SK-N-SH treated with all-trans-retinoic acid at 6 μM for 48 hours (cell line): ENCODE measurements at regions not wholly inside any gene's neighbourhood (a gene's known extent, or its start where the extent isn't known, plus 50 kb on each side); places are given as distances from the start of the nearest gene placed in this dataset.

Source experiments
- ATAC-seq: fragments of 200-7000 bp; cut with Tn5 transposase; 3 replicates; pipeline ENCODE4 v1.9.1; 2020; ENCODE audit warnings: mild to moderate bottlenecking, moderate library complexity
- ARNTL ChIP-seq: fragments of 450-650 bp; formaldehyde crosslinking; IDR thresholded peaks from 2 replicates; pipeline ENCODE4 v1.5.0; 2020; ENCODE audit warnings: low read depth, mild to moderate bottlenecking, moderate library complexity, borderline replicate concordance
- BACH2 ChIP-seq: fragments of 250-450 bp; sonication (Bioruptor Pico); IDR thresholded peaks from 2 replicates; pipeline ENCODE4 v1.9.0; 2021; ENCODE audit warnings: mild to moderate bottlenecking, borderline replicate concordance
- ESRRG ChIP-seq: fragments of 250-450 bp; sonication (Bioruptor Pico); IDR thresholded peaks from 2 replicates; pipeline ENCODE4 v1.6.1; 2021; ENCODE audit warnings: mild to moderate bottlenecking
- GLIS3 ChIP-seq: fragments of 250-450 bp; sonication (Bioruptor Pico); IDR thresholded peaks from 2 replicates; pipeline ENCODE4 v1.5.0; 2020; ENCODE audit warnings: mild to moderate bottlenecking, moderate library complexity
- ISL1 ChIP-seq: fragments of 250-450 bp; sonication (Bioruptor Pico); IDR thresholded peaks from 2 replicates; pipeline ENCODE4 v2.1.2; 2022; ENCODE audit warnings: mild to moderate bottlenecking, moderate library complexity
- OSR1 ChIP-seq: fragments of 250-450 bp; sonication (Bioruptor Pico); IDR thresholded peaks from 2 replicates; pipeline ENCODE4 v1.8.0; 2022; ENCODE audit warnings: moderate library complexity, mild to moderate bottlenecking, inconsistent platforms
- PPARA ChIP-seq: fragments of 250-450 bp; sonication (Bioruptor Pico); IDR thresholded peaks from 2 replicates; pipeline ENCODE4 v1.5.0; 2020; ENCODE audit warnings: mild to moderate bottlenecking, borderline replicate concordance
- RARB ChIP-seq: fragments of 250-450 bp; sonication (Bioruptor Pico); IDR thresholded peaks from 2 replicates; pipeline ENCODE4 v1.8.0; 2021; ENCODE audit warnings: mild to moderate bottlenecking, moderate library complexity
- SNAI2 ChIP-seq: fragments of 250-450 bp; sonication (Bioruptor Pico); IDR thresholded peaks from 2 replicates; pipeline ENCODE4 v1.5.0; 2020; ENCODE audit warnings: mild to moderate bottlenecking, moderate library complexity
- TOX ChIP-seq: fragments of 250-450 bp; sonication (Bioruptor Pico); IDR thresholded peaks from 2 replicates; pipeline ENCODE4 v1.8.0; 2021; ENCODE audit warnings: mild to moderate bottlenecking, moderate library complexity, borderline replicate concordance
- ZC3H10 ChIP-seq: fragments of 250-450 bp; sonication (Bioruptor Pico); IDR thresholded peaks from 2 replicates; pipeline ENCODE4 v1.5.1; 2021; ENCODE audit warnings: mild to moderate bottlenecking, moderate library complexity
- ZFP3 ChIP-seq: fragments of 250-450 bp; sonication (Bioruptor Pico); IDR thresholded peaks from 2 replicates; pipeline ENCODE4 v1.5.0; 2020; ENCODE audit warnings: mild to moderate bottlenecking, moderate library complexity
- ZFP30 ChIP-seq: fragments of 450-650 bp; formaldehyde crosslinking; IDR thresholded peaks from 2 replicates; pipeline ENCODE4 v1.5.0; 2022; ENCODE audit warnings: mild to moderate bottlenecking, moderate library complexity
- ZNF565 ChIP-seq: fragments of 450-650 bp; formaldehyde crosslinking; conservative IDR thresholded peaks from 2 replicates; pipeline ENCODE4 v1.5.0; 2020; ENCODE audit warnings: low read depth, mild to moderate bottlenecking, moderate library complexity
- ZNF8 ChIP-seq: fragments of 450-650 bp; formaldehyde crosslinking; IDR thresholded peaks from 2 replicates; pipeline ENCODE4 v1.5.0; 2020; ENCODE audit warnings: mild to moderate bottlenecking, moderate library complexity
- TF ChIP-seq, protein P1 (sequence below): fragments of 250-450 bp; sonication (Bioruptor Pico); IDR thresholded peaks from 2 replicates; pipeline ENCODE4 v1.8.0; 2021; ENCODE audit warnings: low read depth, mild to moderate bottlenecking, moderate library complexity, borderline replicate concordance
- TF ChIP-seq, protein P2 (sequence below): fragments of 250-450 bp; sonication (Bioruptor Pico); IDR thresholded peaks from 2 replicates; pipeline ENCODE4 v1.8.0; 2020; ENCODE audit warnings: mild to moderate bottlenecking, moderate library complexity, borderline replicate concordance
- TF ChIP-seq, protein P3 (sequence below): fragments of 250-450 bp; sonication (Bioruptor Pico); IDR thresholded peaks from 2 replicates; pipeline ENCODE4 v1.5.1; 2020; ENCODE audit warnings: low read depth, mild to moderate bottlenecking, moderate library complexity
- TF ChIP-seq, protein P4 (sequence below): fragments of 250-450 bp; sonication (Bioruptor Pico); IDR thresholded peaks from 2 replicates; pipeline ENCODE4 v1.5.0; 2020; ENCODE audit warnings: mild to moderate bottlenecking, moderate library complexity

DNA sequence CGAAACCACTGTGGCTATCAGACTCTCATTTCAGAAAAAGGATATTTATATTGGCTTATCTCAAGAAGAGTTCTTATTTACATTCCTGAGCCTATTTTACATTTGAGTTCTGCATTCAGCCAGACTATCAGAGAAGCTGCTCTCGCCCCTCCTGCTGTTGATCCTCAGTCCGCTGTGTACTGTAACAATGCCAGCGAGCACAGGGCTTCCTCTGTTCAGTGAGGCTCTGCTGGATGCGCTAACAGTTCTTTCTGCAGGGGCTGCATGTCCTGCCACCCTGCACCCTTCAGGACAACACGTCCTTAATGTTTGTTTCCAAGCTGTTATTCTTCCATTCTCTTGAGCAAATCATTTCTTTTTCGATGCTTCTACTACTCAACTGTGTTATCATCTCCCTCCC lies 463.7 kb upstream of the SGCG start (continued):
- TF ChIP-seq, protein P1, sequence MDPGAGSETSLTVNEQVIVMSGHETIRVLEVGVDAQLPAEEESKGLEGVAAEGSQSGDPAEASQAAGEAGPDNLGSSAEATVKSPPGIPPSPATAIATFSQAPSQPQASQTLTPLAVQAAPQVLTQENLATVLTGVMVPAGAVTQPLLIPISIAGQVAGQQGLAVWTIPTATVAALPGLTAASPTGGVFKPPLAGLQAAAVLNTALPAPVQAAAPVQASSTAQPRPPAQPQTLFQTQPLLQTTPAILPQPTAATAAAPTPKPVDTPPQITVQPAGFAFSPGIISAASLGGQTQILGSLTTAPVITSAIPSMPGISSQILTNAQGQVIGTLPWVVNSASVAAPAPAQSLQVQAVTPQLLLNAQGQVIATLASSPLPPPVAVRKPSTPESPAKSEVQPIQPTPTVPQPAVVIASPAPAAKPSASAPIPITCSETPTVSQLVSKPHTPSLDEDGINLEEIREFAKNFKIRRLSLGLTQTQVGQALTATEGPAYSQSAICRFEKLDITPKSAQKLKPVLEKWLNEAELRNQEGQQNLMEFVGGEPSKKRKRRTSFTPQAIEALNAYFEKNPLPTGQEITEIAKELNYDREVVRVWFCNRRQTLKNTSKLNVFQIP, result no peak
- TF ChIP-seq, protein P2, sequence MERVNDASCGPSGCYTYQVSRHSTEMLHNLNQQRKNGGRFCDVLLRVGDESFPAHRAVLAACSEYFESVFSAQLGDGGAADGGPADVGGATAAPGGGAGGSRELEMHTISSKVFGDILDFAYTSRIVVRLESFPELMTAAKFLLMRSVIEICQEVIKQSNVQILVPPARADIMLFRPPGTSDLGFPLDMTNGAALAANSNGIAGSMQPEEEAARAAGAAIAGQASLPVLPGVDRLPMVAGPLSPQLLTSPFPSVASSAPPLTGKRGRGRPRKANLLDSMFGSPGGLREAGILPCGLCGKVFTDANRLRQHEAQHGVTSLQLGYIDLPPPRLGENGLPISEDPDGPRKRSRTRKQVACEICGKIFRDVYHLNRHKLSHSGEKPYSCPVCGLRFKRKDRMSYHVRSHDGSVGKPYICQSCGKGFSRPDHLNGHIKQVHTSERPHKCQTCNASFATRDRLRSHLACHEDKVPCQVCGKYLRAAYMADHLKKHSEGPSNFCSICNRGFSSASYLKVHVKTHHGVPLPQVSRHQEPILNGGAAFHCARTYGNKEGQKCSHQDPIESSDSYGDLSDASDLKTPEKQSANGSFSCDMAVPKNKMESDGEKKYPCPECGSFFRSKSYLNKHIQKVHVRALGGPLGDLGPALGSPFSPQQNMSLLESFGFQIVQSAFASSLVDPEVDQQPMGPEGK (CRISPR knock-in tag), result no peak
- TF ChIP-seq, protein P3, sequence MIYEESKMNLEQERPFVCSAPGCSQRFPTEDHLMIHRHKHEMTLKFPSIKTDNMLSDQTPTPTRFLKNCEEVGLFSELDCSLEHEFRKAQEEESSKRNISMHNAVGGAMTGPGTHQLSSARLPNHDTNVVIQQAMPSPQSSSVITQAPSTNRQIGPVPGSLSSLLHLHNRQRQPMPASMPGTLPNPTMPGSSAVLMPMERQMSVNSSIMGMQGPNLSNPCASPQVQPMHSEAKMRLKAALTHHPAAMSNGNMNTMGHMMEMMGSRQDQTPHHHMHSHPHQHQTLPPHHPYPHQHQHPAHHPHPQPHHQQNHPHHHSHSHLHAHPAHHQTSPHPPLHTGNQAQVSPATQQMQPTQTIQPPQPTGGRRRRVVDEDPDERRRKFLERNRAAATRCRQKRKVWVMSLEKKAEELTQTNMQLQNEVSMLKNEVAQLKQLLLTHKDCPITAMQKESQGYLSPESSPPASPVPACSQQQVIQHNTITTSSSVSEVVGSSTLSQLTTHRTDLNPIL (CRISPR knock-in tag), result no peak
- TF ChIP-seq ZFP30 (CRISPR knock-in tag) (no peak), TOX (CRISPR knock-in tag) (no peak)

DNA sequence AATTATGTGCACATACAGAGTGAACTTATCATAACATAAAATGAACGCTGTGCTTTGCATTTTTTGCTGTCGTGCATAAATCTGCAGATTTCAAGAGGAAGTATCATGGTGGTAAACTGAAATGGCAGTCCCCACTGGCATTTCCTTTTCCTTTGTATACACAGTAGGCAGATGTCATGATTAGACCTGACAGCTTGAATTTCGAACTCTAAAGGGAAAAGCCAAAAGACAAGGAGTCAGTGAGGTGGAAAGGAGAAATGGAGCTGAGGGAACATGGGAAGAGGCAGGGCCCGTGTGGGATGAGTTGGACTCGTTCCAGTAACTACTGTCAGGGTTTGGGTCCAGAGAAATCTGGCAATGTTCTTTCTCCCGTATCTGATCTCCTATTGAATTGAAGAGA lies 454.1 kb upstream of the SGCG start:
- no peak for ATAC-seq
- no peak for TF ChIP-seq ESRRG (CRISPR knock-in tag)
- TF ChIP-seq ZNF565 (CRISPR knock-in tag), result no peak
- no peak for TF ChIP-seq ZFP30 (CRISPR knock-in tag)
- TF ChIP-seq SNAI2 (CRISPR knock-in tag), result no peak
- TF ChIP-seq PPARA (CRISPR knock-in tag), result no peak

DNA sequence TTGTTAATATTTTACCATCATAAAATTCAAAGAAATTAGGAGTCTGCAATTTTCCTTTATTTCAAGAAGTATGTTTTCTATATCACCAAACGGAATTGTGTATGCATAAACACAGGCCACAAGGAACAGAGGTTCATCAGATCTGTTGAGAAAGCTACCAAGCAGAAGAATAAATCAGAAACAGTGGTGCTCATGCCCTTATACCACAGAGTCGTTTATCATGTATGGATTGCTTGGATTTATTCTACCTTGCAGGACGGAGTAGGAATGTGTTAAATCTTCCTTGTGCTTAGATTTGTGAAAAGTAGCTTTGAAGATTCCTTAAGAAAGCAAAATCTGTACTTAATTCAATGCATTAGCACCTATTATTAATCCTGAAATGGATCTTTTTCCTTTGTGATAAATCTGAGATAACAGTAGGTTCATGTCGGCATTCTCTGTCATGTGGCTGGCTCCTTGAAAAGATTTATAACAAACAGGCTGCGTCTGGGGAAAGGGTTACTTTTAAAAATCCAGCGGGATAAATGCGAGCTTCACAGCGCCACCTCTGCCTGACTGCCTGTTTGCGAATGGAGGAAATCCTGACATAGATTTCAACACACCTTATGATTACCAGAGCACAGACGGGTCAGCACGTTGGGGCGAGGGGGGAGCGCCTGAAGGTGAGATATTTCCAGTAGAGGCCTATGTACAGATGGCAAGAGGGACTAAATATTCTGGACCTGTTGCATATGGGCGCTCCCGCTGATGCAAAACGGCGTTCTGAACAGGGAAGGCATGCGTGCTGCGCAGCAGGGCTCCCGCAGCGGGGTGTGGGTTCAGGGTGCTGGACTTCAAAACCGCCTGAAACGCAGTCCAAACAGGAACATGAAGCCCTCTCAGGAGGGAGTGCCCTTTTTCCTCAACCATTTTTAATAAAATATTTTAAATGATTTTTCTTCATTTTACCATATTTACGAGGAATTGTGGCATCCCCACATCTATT lies 445.5 kb upstream of the SGCG start:
- no peak for TF ChIP-seq ZFP30 (CRISPR knock-in tag)
- no peak for TF ChIP-seq BACH2
- TF ChIP-seq ISL1 (CRISPR knock-in tag), result no peak
- no peak for TF ChIP-seq OSR1 (CRISPR knock-in tag)
- no peak for TF ChIP-seq PPARA (CRISPR knock-in tag)
- no peak for TF ChIP-seq ZFP3
- no peak for TF ChIP-seq ZC3H10 (CRISPR knock-in tag)
- TF ChIP-seq ARNTL (CRISPR knock-in tag), result no peak
- no peak for TF ChIP-seq TOX (CRISPR knock-in tag)
- no peak for TF ChIP-seq ESRRG (CRISPR knock-in tag)
- TF ChIP-seq, protein P4, sequence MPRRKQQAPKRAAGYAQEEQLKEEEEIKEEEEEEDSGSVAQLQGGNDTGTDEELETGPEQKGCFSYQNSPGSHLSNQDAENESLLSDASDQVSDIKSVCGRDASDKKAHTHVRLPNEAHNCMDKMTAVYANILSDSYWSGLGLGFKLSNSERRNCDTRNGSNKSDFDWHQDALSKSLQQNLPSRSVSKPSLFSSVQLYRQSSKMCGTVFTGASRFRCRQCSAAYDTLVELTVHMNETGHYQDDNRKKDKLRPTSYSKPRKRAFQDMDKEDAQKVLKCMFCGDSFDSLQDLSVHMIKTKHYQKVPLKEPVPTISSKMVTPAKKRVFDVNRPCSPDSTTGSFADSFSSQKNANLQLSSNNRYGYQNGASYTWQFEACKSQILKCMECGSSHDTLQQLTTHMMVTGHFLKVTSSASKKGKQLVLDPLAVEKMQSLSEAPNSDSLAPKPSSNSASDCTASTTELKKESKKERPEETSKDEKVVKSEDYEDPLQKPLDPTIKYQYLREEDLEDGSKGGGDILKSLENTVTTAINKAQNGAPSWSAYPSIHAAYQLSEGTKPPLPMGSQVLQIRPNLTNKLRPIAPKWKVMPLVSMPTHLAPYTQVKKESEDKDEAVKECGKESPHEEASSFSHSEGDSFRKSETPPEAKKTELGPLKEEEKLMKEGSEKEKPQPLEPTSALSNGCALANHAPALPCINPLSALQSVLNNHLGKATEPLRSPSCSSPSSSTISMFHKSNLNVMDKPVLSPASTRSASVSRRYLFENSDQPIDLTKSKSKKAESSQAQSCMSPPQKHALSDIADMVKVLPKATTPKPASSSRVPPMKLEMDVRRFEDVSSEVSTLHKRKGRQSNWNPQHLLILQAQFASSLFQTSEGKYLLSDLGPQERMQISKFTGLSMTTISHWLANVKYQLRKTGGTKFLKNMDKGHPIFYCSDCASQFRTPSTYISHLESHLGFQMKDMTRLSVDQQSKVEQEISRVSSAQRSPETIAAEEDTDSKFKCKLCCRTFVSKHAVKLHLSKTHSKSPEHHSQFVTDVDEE (CRISPR knock-in tag), result no peak
- no peak for TF ChIP-seq SNAI2 (CRISPR knock-in tag)
- no peak for TF ChIP-seq ZNF8 (CRISPR knock-in tag)
- no peak for TF ChIP-seq RARB
- no peak for ATAC-seq

DNA sequence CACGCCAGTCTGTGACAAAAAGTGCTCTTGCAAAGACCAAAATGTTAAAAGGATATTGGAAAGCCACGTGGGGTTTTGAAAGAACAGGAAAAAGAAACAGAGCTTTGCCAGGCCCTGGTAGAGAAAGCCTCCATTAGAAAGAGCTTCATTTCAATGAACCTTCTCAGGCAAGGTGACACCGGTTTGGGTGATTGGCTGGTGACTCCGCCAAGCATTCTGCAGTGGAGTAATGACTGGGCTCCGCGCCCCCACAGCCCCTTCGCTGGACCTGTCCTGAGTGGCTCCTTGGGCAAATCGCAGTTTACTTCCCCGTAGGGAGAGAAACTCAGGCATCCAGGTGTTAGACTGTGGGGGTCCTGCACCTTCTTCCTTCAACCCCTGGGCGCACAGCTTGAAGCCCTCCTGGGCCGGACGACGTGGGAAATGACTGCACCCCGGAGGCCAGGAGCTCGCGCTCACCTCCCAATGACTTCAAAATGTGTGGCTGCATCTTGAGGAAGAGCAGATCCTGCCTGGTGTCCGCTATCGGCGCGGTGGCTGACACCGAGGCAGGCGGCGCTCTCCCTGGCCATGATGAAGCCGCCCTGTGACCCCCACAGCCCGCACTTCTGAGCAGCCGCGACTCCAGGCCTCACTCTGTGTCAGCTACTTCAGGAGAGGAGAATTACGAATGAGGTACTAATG lies 444.6 kb upstream of the SGCG start:
- no peak for ATAC-seq
- TF ChIP-seq, protein P1, result no peak
- no peak for TF ChIP-seq SNAI2 (CRISPR knock-in tag)
- no peak for TF ChIP-seq TOX (CRISPR knock-in tag)
- TF ChIP-seq, protein P2 (CRISPR knock-in tag), result no peak
- TF ChIP-seq GLIS3 (CRISPR knock-in tag), result no peak
- TF ChIP-seq BACH2, result no peak
- TF ChIP-seq, protein P4 (CRISPR knock-in tag), result no peak
